GM12878 (cell line): ENCODE measurements at regions not wholly inside any gene's neighbourhood (a gene's known extent, or its start where the extent isn't known, plus 50 kb on each side); places are given as distances from the start of the nearest gene placed in this dataset.

ENCODE experiments used
- BACH1 ChIP-seq: fragments of 450-650 bp; IDR thresholded peaks from 2 replicates; pipeline ENCODE4 v1.6.1; 2017; ENCODE audit warnings: mild to moderate bottlenecking, borderline replicate concordance
- EP300 ChIP-seq, 2 experiments: fragments of 150-350 bp in 1 of 2; IDR thresholded peaks; 2 replicates each; pipeline ENCODE4 v1.6.1; 2011 to 2012; ENCODE audit warnings: low read depth in 2 of 2, low read length in 2 of 2, borderline replicate concordance in 1 of 2, improper control_type of control experiment in 1 of 2, inconsistent platforms in 1 of 2; ENCODE audit not compliant: control insufficient read depth in 1 of 2
- HDAC6 ChIP-seq: fragments of 200-600 bp; sonication (generic); IDR thresholded peaks from one replicate; pipeline ENCODE4 v1.8.0; 2017; ENCODE audit warnings: antibody characterized with exemption; ENCODE audit not compliant: unreplicated experiment
- IKZF1 ChIP-seq: fragments of 450-650 bp; conservative IDR thresholded peaks from 2 replicates; pipeline ENCODE4 v1.6.1; 2017; ENCODE audit warnings: antibody characterized with exemption, mild to moderate bottlenecking
- SMC3 ChIP-seq: IDR thresholded peaks from 2 replicates; pipeline ENCODE4 v1.6.1; 2011; ENCODE audit warnings: low read length, improper control_type of control experiment, borderline replicate concordance
- TF ChIP-seq, protein P1 (sequence below): fragments of 450-650 bp; IDR thresholded peaks from 2 replicates; pipeline ENCODE4 v1.6.1; 2017; ENCODE audit warnings: mild to moderate bottlenecking
- TF ChIP-seq, protein P2 (sequence below), 3 experiments: IDR thresholded peaks in 2 of 3; conservative IDR thresholded peaks in 1 of 3; 2 replicates each; pipeline ENCODE4 v1.5.1; 2011; ENCODE audit warnings: low read depth in 3 of 3, low read length in 3 of 3, mild to moderate bottlenecking in 3 of 3, control low read depth in 2 of 3, moderate library complexity in 2 of 3, inconsistent platforms in 1 of 3, mixed read lengths in 1 of 3; ENCODE audit not compliant: control insufficient read depth in 2 of 3, insufficient read depth in 1 of 3; ENCODE audit errors: extremely low read depth in 1 of 3

- TF ChIP-seq, protein P1, sequence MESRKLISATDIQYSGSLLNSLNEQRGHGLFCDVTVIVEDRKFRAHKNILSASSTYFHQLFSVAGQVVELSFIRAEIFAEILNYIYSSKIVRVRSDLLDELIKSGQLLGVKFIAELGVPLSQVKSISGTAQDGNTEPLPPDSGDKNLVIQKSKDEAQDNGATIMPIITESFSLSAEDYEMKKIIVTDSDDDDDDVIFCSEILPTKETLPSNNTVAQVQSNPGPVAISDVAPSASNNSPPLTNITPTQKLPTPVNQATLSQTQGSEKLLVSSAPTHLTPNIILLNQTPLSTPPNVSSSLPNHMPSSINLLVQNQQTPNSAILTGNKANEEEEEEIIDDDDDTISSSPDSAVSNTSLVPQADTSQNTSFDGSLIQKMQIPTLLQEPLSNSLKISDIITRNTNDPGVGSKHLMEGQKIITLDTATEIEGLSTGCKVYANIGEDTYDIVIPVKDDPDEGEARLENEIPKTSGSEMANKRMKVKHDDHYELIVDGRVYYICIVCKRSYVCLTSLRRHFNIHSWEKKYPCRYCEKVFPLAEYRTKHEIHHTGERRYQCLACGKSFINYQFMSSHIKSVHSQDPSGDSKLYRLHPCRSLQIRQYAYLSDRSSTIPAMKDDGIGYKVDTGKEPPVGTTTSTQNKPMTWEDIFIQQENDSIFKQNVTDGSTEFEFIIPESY, result no peak
- TF ChIP-seq, protein P2, sequence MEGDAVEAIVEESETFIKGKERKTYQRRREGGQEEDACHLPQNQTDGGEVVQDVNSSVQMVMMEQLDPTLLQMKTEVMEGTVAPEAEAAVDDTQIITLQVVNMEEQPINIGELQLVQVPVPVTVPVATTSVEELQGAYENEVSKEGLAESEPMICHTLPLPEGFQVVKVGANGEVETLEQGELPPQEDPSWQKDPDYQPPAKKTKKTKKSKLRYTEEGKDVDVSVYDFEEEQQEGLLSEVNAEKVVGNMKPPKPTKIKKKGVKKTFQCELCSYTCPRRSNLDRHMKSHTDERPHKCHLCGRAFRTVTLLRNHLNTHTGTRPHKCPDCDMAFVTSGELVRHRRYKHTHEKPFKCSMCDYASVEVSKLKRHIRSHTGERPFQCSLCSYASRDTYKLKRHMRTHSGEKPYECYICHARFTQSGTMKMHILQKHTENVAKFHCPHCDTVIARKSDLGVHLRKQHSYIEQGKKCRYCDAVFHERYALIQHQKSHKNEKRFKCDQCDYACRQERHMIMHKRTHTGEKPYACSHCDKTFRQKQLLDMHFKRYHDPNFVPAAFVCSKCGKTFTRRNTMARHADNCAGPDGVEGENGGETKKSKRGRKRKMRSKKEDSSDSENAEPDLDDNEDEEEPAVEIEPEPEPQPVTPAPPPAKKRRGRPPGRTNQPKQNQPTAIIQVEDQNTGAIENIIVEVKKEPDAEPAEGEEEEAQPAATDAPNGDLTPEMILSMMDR (IDR thresholded peaks at IDR 0.05 in 2 of 3, conservative IDR thresholded peaks at IDR 0.05 in 1 of 3; ENCODE audit: control insufficient read depth in 2 of 3, extremely low read depth in 1 of 3, insufficient read depth in 1 of 3, low read depth in 3 of 3, low read length in 3 of 3), result no peak
- no peak for TF ChIP-seq BACH1
- TF ChIP-seq IKZF1, result no peak
- TF ChIP-seq EP300 (IDR thresholded peaks at IDR 0.05; ENCODE audit: borderline replicate concordance in 1 of 2, control insufficient read depth in 1 of 2, low read depth in 2 of 2, low read length in 2 of 2), result no peak
- TF ChIP-seq SMC3, result no peak
- TF ChIP-seq HDAC6, result no peak
These were observed 336.3 kb upstream of the TRAM1L1 start for GRCh38 chr4:117421706-117422105.
